HCT116 (cell line): ENCODE measurements at regions not wholly inside any gene's neighbourhood (a gene's known extent, or its start where the extent isn't known, plus 50 kb on each side); places are given as distances from the start of the nearest gene placed in this dataset.

Source experiments
- ATAC-seq: fragments of 200-7000 bp; cut with Tn5 transposase; 2 replicates; pipeline ENCODE4 v1.9.1; 2020; ENCODE audit warnings: mild to moderate bottlenecking, moderate library complexity
- BruUV-seq: library from RNA; stranded (reverse); fragments of 400-500 nt; replicated peaks from 2 replicates; lab custom pipeline; 2021; lab: Mats Ljungman, UMichigan
- CTCF ChIA-PET: fragments of 300-600 bp; sonication (Branson Sonifier 250); formaldehyde crosslinking; loops from one replicate; lab custom pipeline; 2021; ENCODE audit warnings: antibody characterized with exemption; lab: Charles Lee
- POLR2A ChIA-PET: fragments of 300-600, 350-600 bp; sonication (Branson Sonifier 250); formaldehyde crosslinking; loops from one replicate; lab custom pipeline; 2021; ENCODE audit warnings: antibody characterized with exemption; lab: Charles Lee
- RAD21 ChIA-PET, 2 experiments: fragments of 300-600 bp; sonication (Branson Sonifier 250); formaldehyde crosslinking; loops; one replicate each; lab custom pipeline; 2023; ENCODE audit warnings: low total read pairs in 2 of 2; ENCODE audit not compliant: uncharacterized antibody in 2 of 2, unreplicated experiment in 2 of 2, low non-redundant PET in 1 of 2; lab: Charles Lee
- DNase-seq: peaks from one replicate; pipeline ENCODE4 v3.0.0-alpha.2; 2010; ENCODE audit warnings: low read depth, low spot score
- H2AFZ ChIP-seq: fragments of 200-600 bp; shearing (Covaris generic), sonication (generic); 2 replicates; pipeline ENCODE4 v1.6.1; 2017; ENCODE audit warnings: low read depth, mixed run types, mixed read lengths, antibody characterized with exemption, low read length; ENCODE audit not compliant: poor library complexity, severe bottlenecking
- H3K27ac ChIP-seq: 2 replicates; pipeline ENCODE4 v1.5.1; 2012; ENCODE audit warnings: low read depth, low read length
- H3K27me3 ChIP-seq: fragments of 200-600 bp; sonication (generic); 2 replicates; pipeline ENCODE4 v1.6.1; 2016; ENCODE audit warnings: mixed run types, low read length, mixed read lengths; ENCODE audit not compliant: insufficient read depth
- H3K36me3 ChIP-seq, 2 experiments: fragments of 200-500 bp in 1 of 2; fragments of 200-600 bp in 1 of 2; sonication (Bioruptor generic) in 1 of 2; sonication (generic) in 1 of 2; 2 replicates each; pipeline versions ENCODE4 v1.5.1 to v1.6.1; 2014 to 2016; ENCODE audit warnings: low read length in 2 of 2, inconsistent platforms in 1 of 2, mixed read lengths in 1 of 2, mixed run types in 1 of 2; ENCODE audit not compliant: insufficient read depth in 2 of 2, control insufficient read depth in 1 of 2
- H3K4me1 ChIP-seq, 2 experiments: fragments of 200-600 bp in 1 of 2; sonication (generic) in 1 of 2; 2 replicates each; pipeline versions ENCODE4 v1.5.1 to v1.6.1; 2012 to 2017; ENCODE audit warnings: low read length in 2 of 2, inconsistent platforms in 1 of 2, mild to moderate bottlenecking in 1 of 2, mixed read lengths in 1 of 2, mixed run types in 1 of 2, moderate library complexity in 1 of 2; ENCODE audit not compliant: insufficient read depth in 2 of 2, control insufficient read depth in 1 of 2
- H3K4me2 ChIP-seq: fragments of 200-600 bp; sonication (generic); 2 replicates; pipeline ENCODE4 v1.6.1; 2017; ENCODE audit warnings: mixed run types, low read length, mixed read lengths
- H3K4me3 ChIP-seq, 2 experiments: fragments of 200-600 bp in 1 of 2; sonication (generic) in 1 of 2; replicated peaks in 1 of 2; 2 replicates each; pipeline ENCODE4 v1.5.1; 2011 to 2016; ENCODE audit warnings: low read length in 2 of 2, control low read depth in 1 of 2, low read depth in 1 of 2, mild to moderate bottlenecking in 1 of 2, mixed read lengths in 1 of 2, mixed run types in 1 of 2
- H3K79me2 ChIP-seq: fragments of 200-600 bp; sonication (generic); 2 replicates; pipeline ENCODE4 v1.6.1; 2017; ENCODE audit warnings: mild to moderate bottlenecking, mixed run types, low read length, moderate library complexity, mixed read lengths; ENCODE audit not compliant: insufficient read depth
- H3K9ac ChIP-seq: fragments of 200-600 bp; sonication (generic); 2 replicates; pipeline ENCODE4 v1.6.1; 2016; ENCODE audit warnings: low read length, mixed read lengths
- H3K9me2 ChIP-seq: fragments of 200-600 bp; sonication (generic), shearing (Covaris generic); 2 replicates; pipeline ENCODE4 v1.6.1; 2017; ENCODE audit warnings: mixed run types, mild to moderate bottlenecking, moderate library complexity; ENCODE audit not compliant: insufficient read depth
- H3K9me3 ChIP-seq, 2 experiments: fragments of 200-500 bp in 1 of 2; fragments of 200-600 bp in 1 of 2; sonication (Bioruptor generic) in 1 of 2; sonication (generic) in 1 of 2; 2 replicates each; pipeline ENCODE4 v1.6.1; 2014 to 2017; ENCODE audit warnings: low read length in 2 of 2, mixed read lengths in 2 of 2, inconsistent platforms in 1 of 2, low read depth in 1 of 2, mild to moderate bottlenecking in 1 of 2, mixed run types in 1 of 2, moderate library complexity in 1 of 2; ENCODE audit not compliant: control insufficient read depth in 1 of 2, insufficient read depth in 1 of 2
- H4K20me1 ChIP-seq: fragments of 200-600 bp; sonication (generic), shearing (Covaris generic); 2 replicates; pipeline ENCODE4 v1.6.1; 2017; ENCODE audit warnings: mixed run types, mild to moderate bottlenecking, moderate library complexity; ENCODE audit not compliant: insufficient read depth
- CBX3 ChIP-seq: IDR thresholded peaks from 2 replicates; pipeline ENCODE4 v1.6.1; 2012; ENCODE audit warnings: low read depth
- CEBPB ChIP-seq: IDR thresholded peaks from 2 replicates; pipeline ENCODE4 v1.6.1; 2012; ENCODE audit warnings: low read depth
- EGR1 ChIP-seq: IDR thresholded peaks from 2 replicates; pipeline ENCODE4 v1.6.1; 2012; ENCODE audit warnings: low read depth
- ELF1 ChIP-seq: IDR thresholded peaks from 2 replicates; pipeline ENCODE4 v1.6.1; 2012; ENCODE audit warnings: low read depth, borderline replicate concordance
- EZH2 ChIP-seq: fragments of 200-600 bp; sonication (generic); IDR thresholded peaks from 2 replicates; pipeline ENCODE4 v1.6.1; 2017; ENCODE audit warnings: antibody characterized with exemption, mixed run types
- FOSL1 ChIP-seq: IDR thresholded peaks from 2 replicates; pipeline ENCODE4 v1.6.1; 2012; ENCODE audit warnings: low read depth
- JUND ChIP-seq: IDR thresholded peaks from 2 replicates; pipeline ENCODE4 v1.6.1; 2012
- POLR2A ChIP-seq: IDR thresholded peaks from 2 replicates; pipeline ENCODE4 v1.7.0; 2011; ENCODE audit warnings: borderline replicate concordance; ENCODE audit not compliant: insufficient read depth, insufficient read length; ENCODE audit errors: extremely low read depth
- SP1 ChIP-seq: IDR thresholded peaks from 2 replicates; pipeline ENCODE4 v1.6.1; 2012; ENCODE audit warnings: low read depth
- SRF ChIP-seq: IDR thresholded peaks from 2 replicates; pipeline ENCODE4 v1.6.1; 2012; ENCODE audit warnings: low read depth
- TCF7L2 ChIP-seq: IDR thresholded peaks from 2 replicates; pipeline ENCODE4 v1.7.0; 2011; ENCODE audit warnings: borderline replicate concordance, inconsistent platforms; ENCODE audit not compliant: insufficient read depth, insufficient read length; ENCODE audit errors: extremely low read depth
- ZNF274 ChIP-seq: fragments of 200-500 bp; sonication (Bioruptor generic); IDR thresholded peaks from 2 replicates; pipeline ENCODE4 v1.6.1; 2014; ENCODE audit warnings: mild to moderate bottlenecking, low read depth, low read length, inconsistent platforms
- intact Hi-C: fragments of 100-400 bp; cut with micrococcal nuclease; formaldehyde crosslinking; loops from 2 replicates; pipeline ENCODE4 v1.10.0; 2022
- TF ChIP-seq, protein P1 (sequence below): IDR thresholded peaks from 2 replicates; pipeline ENCODE4 v1.6.1; 2012
- TF ChIP-seq, protein P2 (sequence below): IDR thresholded peaks from 2 replicates; pipeline ENCODE4 v1.6.1; 2011; ENCODE audit warnings: mild to moderate bottlenecking, low read length, moderate library complexity; ENCODE audit not compliant: insufficient replicate concordance; ENCODE audit errors: extremely low read depth

DNA sequence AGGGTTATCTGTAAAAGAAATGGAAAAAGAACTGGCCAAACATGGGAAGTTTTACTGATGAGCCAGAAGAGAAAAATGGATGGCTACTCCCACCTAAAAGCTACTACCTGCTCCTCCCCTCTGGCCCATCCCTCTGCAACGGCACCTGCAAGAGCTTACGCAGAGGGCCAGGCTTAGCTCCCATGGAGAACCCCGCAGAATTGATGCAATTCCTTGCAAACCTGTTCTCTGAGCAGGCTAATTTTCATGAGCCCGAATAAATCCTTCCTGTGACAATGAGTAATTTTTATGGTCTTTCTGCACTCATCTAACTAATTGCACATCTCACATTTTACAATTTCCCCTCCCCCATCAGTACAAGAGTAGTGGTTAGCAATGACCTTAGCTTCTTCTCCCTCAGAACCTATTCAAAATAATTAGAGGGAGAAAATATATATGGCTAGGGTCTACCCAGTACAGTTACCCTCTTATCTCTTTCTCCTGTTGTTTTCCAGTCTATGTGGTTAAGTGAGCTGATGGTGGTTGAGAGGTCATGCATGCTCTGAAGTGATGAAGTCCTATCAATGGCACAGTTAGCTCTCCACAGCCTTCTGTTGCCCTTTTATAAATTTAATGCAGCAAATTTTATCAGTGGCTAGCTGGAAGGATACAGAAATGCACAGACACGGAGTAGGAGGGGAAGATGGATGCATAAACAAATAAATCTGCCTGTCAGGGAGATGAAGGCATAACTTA is 67.7 kb upstream of the NTF3 start:
- RAD21 ChIA-PET, result no interaction called here
- H4K20me1 ChIP-seq, result no peaks in the 10 kb centered on the region
- no peak overlapping the region for H3K27ac ChIP-seq
- H3K9me2 ChIP-seq, result no peaks in the 10 kb centered on the region
- no peak overlapping the region for H3K9ac ChIP-seq
- H3K4me2 ChIP-seq, result no peak overlapping the region
- H3K27me3 ChIP-seq, result no peaks in the 10 kb centered on the region
- CTCF ChIA-PET, result no interaction called here
- no peaks in the 10 kb centered on the region for H3K4me1 ChIP-seq
- H3K36me3 ChIP-seq, result no peaks in the 10 kb centered on the region
- TF ChIP-seq, protein P1, sequence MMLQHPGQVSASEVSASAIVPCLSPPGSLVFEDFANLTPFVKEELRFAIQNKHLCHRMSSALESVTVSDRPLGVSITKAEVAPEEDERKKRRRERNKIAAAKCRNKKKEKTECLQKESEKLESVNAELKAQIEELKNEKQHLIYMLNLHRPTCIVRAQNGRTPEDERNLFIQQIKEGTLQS, result no peak
- TF ChIP-seq SRF, result no peak
- TF ChIP-seq EZH2, result no peak
- TF ChIP-seq FOSL1, result no peak
- TF ChIP-seq POLR2A, result no peak
- TF ChIP-seq CEBPB, result no peak
- TF ChIP-seq ZNF274, result no peak
- no peak for TF ChIP-seq EGR1
- TF ChIP-seq JUND, result no peak
- TF ChIP-seq SP1, result no peak
- TF ChIP-seq CBX3, result no peak
- no peak for TF ChIP-seq ELF1
- TF ChIP-seq, protein P2, sequence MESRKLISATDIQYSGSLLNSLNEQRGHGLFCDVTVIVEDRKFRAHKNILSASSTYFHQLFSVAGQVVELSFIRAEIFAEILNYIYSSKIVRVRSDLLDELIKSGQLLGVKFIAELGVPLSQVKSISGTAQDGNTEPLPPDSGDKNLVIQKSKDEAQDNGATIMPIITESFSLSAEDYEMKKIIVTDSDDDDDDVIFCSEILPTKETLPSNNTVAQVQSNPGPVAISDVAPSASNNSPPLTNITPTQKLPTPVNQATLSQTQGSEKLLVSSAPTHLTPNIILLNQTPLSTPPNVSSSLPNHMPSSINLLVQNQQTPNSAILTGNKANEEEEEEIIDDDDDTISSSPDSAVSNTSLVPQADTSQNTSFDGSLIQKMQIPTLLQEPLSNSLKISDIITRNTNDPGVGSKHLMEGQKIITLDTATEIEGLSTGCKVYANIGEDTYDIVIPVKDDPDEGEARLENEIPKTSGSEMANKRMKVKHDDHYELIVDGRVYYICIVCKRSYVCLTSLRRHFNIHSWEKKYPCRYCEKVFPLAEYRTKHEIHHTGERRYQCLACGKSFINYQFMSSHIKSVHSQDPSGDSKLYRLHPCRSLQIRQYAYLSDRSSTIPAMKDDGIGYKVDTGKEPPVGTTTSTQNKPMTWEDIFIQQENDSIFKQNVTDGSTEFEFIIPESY, result no peak
- no peak for TF ChIP-seq TCF7L2
- no peaks in the 10 kb centered on the region for H3K79me2 ChIP-seq
- DNase-seq, result no peak
- POLR2A ChIA-PET, result no interaction called here
- ATAC-seq, result no peak
- no peaks in the 10 kb centered on the region for H3K9me3 ChIP-seq
- BruUV-seq, result no TSS peak
- H3K4me3 ChIP-seq, result no peak overlapping the region
- H2AFZ ChIP-seq, result no peak overlapping the region
- intact Hi-C loops, result no loop called here
